GM10248 (cell line): ENCODE measurements at regions not wholly inside any gene's neighbourhood (a gene's known extent, or its start where the extent isn't known, plus 50 kb on each side); places are given as distances from the start of the nearest gene placed in this dataset.

Experiments
- CTCF ChIA-PET: fragments of 300-600 bp; sonication (Branson Sonifier 250); formaldehyde crosslinking; extraction: SDS; loops from one replicate; lab custom pipeline; 2021; ENCODE audit warnings: antibody characterized with exemption; lab: Yijun Ruan, JAX
- POLR2A ChIA-PET: fragments of 350-650 bp; sonication (Branson Sonifier 250); formaldehyde crosslinking; extraction: SDS; loops from one replicate; lab custom pipeline; 2020; ENCODE audit warnings: antibody characterized with exemption; lab: Yijun Ruan, JAX
- DNase-seq: peaks from one replicate; pipeline ENCODE4 v3.0.0; 2012; ENCODE audit errors: extremely low spot score
- CTCF ChIP-seq: IDR thresholded peaks from 2 replicates; pipeline ENCODE4 v1.5.1; 2012; ENCODE audit warnings: mild to moderate bottlenecking, low read depth; ENCODE audit errors: extremely low read depth, missing control alignments, control extremely low read depth

- ChIA-PET POLR2A (no interaction called here), CTCF (interaction anchor here (0.9 kb wide), 1 partner anchor 18 kb away, joined by 4 read pairs; no protein-coding TSS in a partner anchor)
- DNase-seq: no peak
- TF ChIP-seq CTCF: no peak
Observed at GRCh38 chr9:7980041-7980440, 180.5 kb upstream of the DMAC1 start.

- no peak for DNase-seq
- ChIA-PET POLR2A (no interaction called here), CTCF (interaction anchor here (0.9 kb wide), 1 partner anchor 18 kb away, joined by 4 read pairs; no protein-coding TSS in a partner anchor)
- no peak for TF ChIP-seq CTCF
Observed at GRCh38 chr9:7979611-7980010, 180.0 kb upstream of the DMAC1 start.

- TF ChIP-seq CTCF: no peak
- ChIA-PET POLR2A (no interaction called here), CTCF (interaction anchor here (0.9 to 1.1 kb wide), 3 partner anchors 12 to 25 kb away, joined by 3 to 4 read pairs (median 3); no protein-coding TSS in a partner anchor)
- DNase-seq: no peak
Observed at GRCh38 chr9:7977586-7977985, 178.0 kb upstream of the DMAC1 start.

- ChIA-PET CTCF (no interaction called here), POLR2A (no interaction called here)
- DNase-seq: no peak
- no peak for TF ChIP-seq CTCF
Observed at GRCh38 chr9:7976856-7977255, 177.3 kb upstream of the DMAC1 start.

- CTCF ChIA-PET: no interaction called here
Observed at GRCh38 chr9:7976167-7976755, 176.7 kb upstream of the DMAC1 start.

GRCh38 chr9:7975336-7975735, 175.8 kb upstream of the DMAC1 start:
- ChIA-PET POLR2A (no interaction called here), CTCF (no interaction called here)
- TF ChIP-seq CTCF: no peak
- DNase-seq: no peak

More at GRCh38 chr9:7976167-7976755, 176.7 kb upstream of the DMAC1 start:
- POLR2A ChIA-PET: no interaction called here
- DNase-seq: peak; percentile 53
- no peak for TF ChIP-seq CTCF
